ENCODE measurements at regions not wholly inside any gene's neighbourhood (a gene's known extent, or its start where the extent isn't known, plus 50 kb on each side); places are given as distances from the start of the nearest gene placed in this dataset.

GRCh38 chr2:164145093-164145987 is 409.5 kb upstream of the FIGN start:
- H3K56ac ChIP-seq (ENCODE audit: low read length), result no peak overlapping the region
- H3K23ac ChIP-seq (ENCODE audit: low read length), result no peak overlapping the region
- no peaks in the 10 kb centered on the region for H3K36me3 ChIP-seq (ENCODE audit: control insufficient read depth, insufficient read depth, low read length)
- H2BK15ac ChIP-seq (replicated peaks; ENCODE audit: low read depth), result no peak overlapping the region
- no peak overlapping the region for H3K18ac ChIP-seq (ENCODE audit: low read length)
- no peak overlapping the region for H3K4ac ChIP-seq (ENCODE audit: low read depth, low read length)
- H2BK120ac ChIP-seq (ENCODE audit: low read depth, low read length), result no peak overlapping the region
- no peak overlapping the region for H3K4me2 ChIP-seq (ENCODE audit: low read length)
- H3K27me3 ChIP-seq (ENCODE audit: insufficient read depth, low read length, poor library complexity), result no peaks in the 10 kb centered on the region
- H3K79me2 ChIP-seq (ENCODE audit: control insufficient read depth, insufficient read depth, low read length), result no peaks in the 10 kb centered on the region
- H3K4me1 ChIP-seq (ENCODE audit: control insufficient read depth, low read depth, low read length), result no peaks in the 10 kb centered on the region
- H3K27ac ChIP-seq (ENCODE audit: low read depth, low read length), result no peak overlapping the region
- no peak overlapping the region for H4K5ac ChIP-seq (ENCODE audit: low read length)
- no peak overlapping the region for H2AK5ac ChIP-seq (ENCODE audit: low read length)
- no peak overlapping the region for H2BK5ac ChIP-seq (ENCODE audit: low read length)
- DNase-seq, result no peak
- H4K8ac ChIP-seq (ENCODE audit: low read depth, low read length), result no peak overlapping the region
- H3K9ac ChIP-seq (ENCODE audit: low read length), result no peak overlapping the region
- H3K4me3 ChIP-seq (ENCODE audit: low read length), result no peak overlapping the region
- no CpG with 5 or more reads among the region's 3 CpGs for WGBS (ENCODE audit: extremely low coverage, insufficient coverage, low lambda C conversion rate)
- H3K79me1 ChIP-seq (ENCODE audit: low read length), result no peaks in the 10 kb centered on the region

- Histone ChIP-seq H4K5ac (ENCODE audit: low read length) (no peak overlapping the region), H3K27me3 (ENCODE audit: insufficient read depth, low read length, poor library complexity) (no peaks in the 10 kb centered on the region), H3K23ac (ENCODE audit: low read length) (no peak overlapping the region), H2BK120ac (ENCODE audit: low read depth, low read length) (no peak overlapping the region), H3K36me3 (ENCODE audit: control insufficient read depth, insufficient read depth, low read length) (no peaks in the 10 kb centered on the region), H3K4me1 (ENCODE audit: control insufficient read depth, low read depth, low read length) (no peaks in the 10 kb centered on the region), H2BK15ac (replicated peaks; ENCODE audit: low read depth) (no peak overlapping the region), H3K79me1 (ENCODE audit: low read length) (no peaks in the 10 kb centered on the region), H3K4me2 (ENCODE audit: low read length) (no peak overlapping the region), H3K56ac (ENCODE audit: low read length) (no peak overlapping the region), H3K79me2 (ENCODE audit: control insufficient read depth, insufficient read depth, low read length) (no peaks in the 10 kb centered on the region), H3K18ac (ENCODE audit: low read length) (no peak overlapping the region), H3K9ac (ENCODE audit: low read length) (no peak overlapping the region), H3K4me3 (ENCODE audit: low read length) (no peak overlapping the region), H3K27ac (ENCODE audit: low read depth, low read length) (no peak overlapping the region), H2BK5ac (ENCODE audit: low read length) (no peak overlapping the region), H4K8ac (ENCODE audit: low read depth, low read length) (no peak overlapping the region), H3K4ac (ENCODE audit: low read depth, low read length) (no peak overlapping the region), H2AK5ac (ENCODE audit: low read length) (no peak overlapping the region)
- no peak for DNase-seq
- whole genome bisulfite sequencing (ENCODE audit: extremely low coverage, insufficient coverage, low lambda C conversion rate), result no CpG with 5 or more reads among the region's 29 CpGs
Measured at GRCh38 chr2:164143183-164143930, 407.5 kb upstream of the FIGN start.

- Histone ChIP-seq H2BK15ac (replicated peaks; ENCODE audit: low read depth) (no peak overlapping the region), H3K27me3 (ENCODE audit: insufficient read depth, low read length, poor library complexity) (no peaks in the 10 kb centered on the region), H3K4me1 (ENCODE audit: control insufficient read depth, low read depth, low read length) (no peaks in the 10 kb centered on the region), H3K4ac (ENCODE audit: low read depth, low read length) (no peak overlapping the region), H3K4me3 (ENCODE audit: low read length) (no peak overlapping the region), H4K8ac (ENCODE audit: low read depth, low read length) (no peak overlapping the region), H3K56ac (ENCODE audit: low read length) (no peak overlapping the region), H2BK5ac (ENCODE audit: low read length) (no peak overlapping the region), H4K5ac (ENCODE audit: low read length) (no peak overlapping the region), H3K79me1 (ENCODE audit: low read length) (no peaks in the 10 kb centered on the region), H2BK120ac (ENCODE audit: low read depth, low read length) (no peak overlapping the region), H2AK5ac (ENCODE audit: low read length) (no peak overlapping the region), H3K23ac (ENCODE audit: low read length) (no peak overlapping the region), H3K4me2 (ENCODE audit: low read length) (no peak overlapping the region), H3K79me2 (ENCODE audit: control insufficient read depth, insufficient read depth, low read length) (no peaks in the 10 kb centered on the region), H3K9ac (ENCODE audit: low read length) (no peak overlapping the region), H3K36me3 (ENCODE audit: control insufficient read depth, insufficient read depth, low read length) (no peaks in the 10 kb centered on the region), H3K18ac (ENCODE audit: low read length) (no peak overlapping the region), H3K27ac (ENCODE audit: low read depth, low read length) (no peak overlapping the region)
- no peak for DNase-seq
- no CpG with 5 or more reads among the region's 5 CpGs for WGBS (ENCODE audit: extremely low coverage, insufficient coverage, low lambda C conversion rate)
Measured at GRCh38 chr2:164142755-164143154, 406.9 kb upstream of the FIGN start.

- no peak overlapping the region for H4K8ac ChIP-seq (ENCODE audit: low read depth, low read length)
- H2BK15ac ChIP-seq (replicated peaks; ENCODE audit: low read depth), result no peak overlapping the region
- H4K5ac ChIP-seq (ENCODE audit: low read length), result no peak overlapping the region
- no peaks in the 10 kb centered on the region for H3K79me1 ChIP-seq (ENCODE audit: low read length)
- no CpG with 5 or more reads among the region's 1 CpG for WGBS (ENCODE audit: extremely low coverage, insufficient coverage, low lambda C conversion rate)
- no peaks in the 10 kb centered on the region for H3K27me3 ChIP-seq (ENCODE audit: insufficient read depth, low read length, poor library complexity)
- no peak overlapping the region for H2AK5ac ChIP-seq (ENCODE audit: low read length)
- no peak overlapping the region for H3K9ac ChIP-seq (ENCODE audit: low read length)
- H3K36me3 ChIP-seq (ENCODE audit: control insufficient read depth, insufficient read depth, low read length), result no peaks in the 10 kb centered on the region
- H3K4me1 ChIP-seq (ENCODE audit: control insufficient read depth, low read depth, low read length), result no peaks in the 10 kb centered on the region
- H2BK120ac ChIP-seq (ENCODE audit: low read depth, low read length), result no peak overlapping the region
- no peak overlapping the region for H3K4ac ChIP-seq (ENCODE audit: low read depth, low read length)
- no peak overlapping the region for H3K56ac ChIP-seq (ENCODE audit: low read length)
- DNase-seq, result no peak
- no peak overlapping the region for H2BK5ac ChIP-seq (ENCODE audit: low read length)
- no peak overlapping the region for H3K4me2 ChIP-seq (ENCODE audit: low read length)
- no peak overlapping the region for H3K27ac ChIP-seq (ENCODE audit: low read depth, low read length)
- H3K23ac ChIP-seq (ENCODE audit: low read length), result no peak overlapping the region
- H3K79me2 ChIP-seq (ENCODE audit: control insufficient read depth, insufficient read depth, low read length), result no peaks in the 10 kb centered on the region
- no peak overlapping the region for H3K18ac ChIP-seq (ENCODE audit: low read length)
- no peak overlapping the region for H3K4me3 ChIP-seq (ENCODE audit: low read length)
Measured at GRCh38 chr2:164141271-164141670, 405.5 kb upstream of the FIGN start.

GRCh38 chr2:164138750-164139149 is 402.9 kb upstream of the FIGN start:
- no peak overlapping the region for H2AK5ac ChIP-seq (ENCODE audit: low read length)
- no peak overlapping the region for H3K18ac ChIP-seq (ENCODE audit: low read length)
- no peak overlapping the region for H3K4me3 ChIP-seq (ENCODE audit: low read length)
- no peak overlapping the region for H2BK15ac ChIP-seq (replicated peaks; ENCODE audit: low read depth)
- H2BK5ac ChIP-seq (ENCODE audit: low read length), result no peak overlapping the region
- no peak for DNase-seq
- H4K8ac ChIP-seq (ENCODE audit: low read depth, low read length), result no peak overlapping the region
- no peaks in the 10 kb centered on the region for H3K36me3 ChIP-seq (ENCODE audit: control insufficient read depth, insufficient read depth, low read length)
- no peaks in the 10 kb centered on the region for H3K79me1 ChIP-seq (ENCODE audit: low read length)
- no peaks in the 10 kb centered on the region for H3K4me1 ChIP-seq (ENCODE audit: control insufficient read depth, low read depth, low read length)
- no peak overlapping the region for H3K9ac ChIP-seq (ENCODE audit: low read length)
- H2BK120ac ChIP-seq (ENCODE audit: low read depth, low read length), result no peak overlapping the region
- H3K4ac ChIP-seq (ENCODE audit: low read depth, low read length), result no peak overlapping the region
- H3K79me2 ChIP-seq (ENCODE audit: control insufficient read depth, insufficient read depth, low read length), result no peaks in the 10 kb centered on the region
- no peaks in the 10 kb centered on the region for H3K27me3 ChIP-seq (ENCODE audit: insufficient read depth, low read length, poor library complexity)
- no peak overlapping the region for H3K23ac ChIP-seq (ENCODE audit: low read length)
- H3K27ac ChIP-seq (ENCODE audit: low read depth, low read length), result no peak overlapping the region
- H3K4me2 ChIP-seq (ENCODE audit: low read length), result no peak overlapping the region
- no CpG with 5 or more reads among the region's 4 CpGs for WGBS (ENCODE audit: extremely low coverage, insufficient coverage, low lambda C conversion rate)
- H4K5ac ChIP-seq (ENCODE audit: low read length), result no peak overlapping the region
- H3K56ac ChIP-seq (ENCODE audit: low read length), result no peak overlapping the region

Measured in mesendoderm (in vitro differentiated cells).